Esophagus muscularis mucosa (tissue), 4 donors: ENCODE measurements at regions not wholly inside any gene's neighbourhood (a gene's known extent, or its start where the extent isn't known, plus 50 kb on each side); places are given as distances from the start of the nearest gene placed in this dataset.

ENCODE experiments used
- CTCF ChIP-seq, 3 experiments: fragments of 200-600 bp in 2 of 3; fragments of 450-650 bp in 1 of 3; sonication (generic) in 2 of 3; IDR thresholded peaks; one replicate each; pipeline ENCODE4 v1.5.1; 2017 to 2019; ENCODE audit warnings: antibody characterized with exemption in 3 of 3, mild to moderate bottlenecking in 2 of 3, moderate library complexity in 1 of 3
- EP300 ChIP-seq: sonication (generic); formaldehyde crosslinking; IDR thresholded peaks from one replicate; pipeline ENCODE4 v1.6.1; 2017; ENCODE audit warnings: antibody characterized with exemption
- POLR2A ChIP-seq: fragments of 450-650 bp; IDR thresholded peaks from one replicate; pipeline ENCODE4 v1.6.1; 2017; ENCODE audit warnings: antibody characterized with exemption, moderate library complexity, mild to moderate bottlenecking, low read depth
- POLR2AphosphoS5 ChIP-seq, 2 donors: sonication (generic); formaldehyde crosslinking; IDR thresholded peaks; one replicate each; pipeline ENCODE4 v1.6.1; 2017; ENCODE audit warnings: antibody characterized with exemption in 2 of 2

GRCh38 chr5:167839065-167839464 is 452.4 kb upstream of the WWC1 start:
- TF ChIP-seq POLR2A (no peak), CTCF (IDR thresholded peaks at IDR 0.05) (no peak), POLR2AphosphoS5 (IDR thresholded peaks at IDR 0.05) (no peak), EP300 (no peak)
